ENCODE measurements at regions not wholly inside any gene's neighbourhood (a gene's known extent, or its start where the extent isn't known, plus 50 kb on each side); places are given as distances from the start of the nearest gene placed in this dataset.

GRCh38 chr15:70248116-70249025 lies 150.7 kb upstream of the TLE3 start:
- WGBS, 2 donors (ENCODE audit: low coverage in 1 of 2): 77 to 88% methylated on average over 3 to 12 of the region's 12 CpGs
- in situ Hi-C loops (cut with MboI; ENCODE audit: low pct_ligation_motif_present in 1 of 4, low pct_unique_long_range_greater_than_20kb in 1 of 4, low sequenced_read_pairs in 3 of 4): no loop called here
- no peak overlapping the region for H3K4me3 ChIP-seq
- no peak for DNase-seq
- H3K36me3 ChIP-seq: no peaks in the 10 kb centered on the region
- H3K9me3 ChIP-seq: no peaks in the 10 kb centered on the region
- intact Hi-C loops (cut with DNase I; ENCODE audit: low total_unique reads): no loop called here
- no peak overlapping the region for H3K27ac ChIP-seq
- peaks cover 0 to 14% (median 0%) of the 10 kb centered on the region in 4 donors for H3K4me1 ChIP-seq
- no peaks in the 10 kb centered on the region for H3K27me3 ChIP-seq
- TF ChIP-seq EP300 (IDR thresholded peaks at IDR 0.05; ENCODE audit: low read depth): no peak
- TF ChIP-seq POLR2AphosphoS5 (IDR thresholded peaks at IDR 0.05): no peak
- TF ChIP-seq CTCF (IDR thresholded peaks at IDR 0.05): no peak
- no peak for TF ChIP-seq POLR2A (IDR thresholded peaks at IDR 0.05)

- no peaks in the 10 kb centered on the region for H3K9me3 ChIP-seq
- in situ Hi-C loops (cut with MboI; ENCODE audit: low pct_ligation_motif_present in 1 of 4, low pct_unique_long_range_greater_than_20kb in 1 of 4, low sequenced_read_pairs in 3 of 4) (no loop called here), intact Hi-C loops (cut with DNase I; ENCODE audit: low total_unique reads) (no loop called here)
- H3K27me3 ChIP-seq: no peaks in the 10 kb centered on the region
- 80 to 86% methylated on average over 3 to 6 of the region's 6 CpGs for WGBS, 2 donors (ENCODE audit: low coverage in 1 of 2)
- no peak overlapping the region for H3K4me3 ChIP-seq
- TF ChIP-seq CTCF (IDR thresholded peaks at IDR 0.05) (no peak), POLR2AphosphoS5 (IDR thresholded peaks at IDR 0.05) (no peak)
- H3K36me3 ChIP-seq: no peaks in the 10 kb centered on the region
- H3K27ac ChIP-seq: no peak overlapping the region
- DNase-seq: peak; percentile 4
- peaks cover 0 to 14% (median 0%) of the 10 kb centered on the region in 4 donors for H3K4me1 ChIP-seq
Measured at GRCh38 chr15:70247281-70247680, 149.6 kb upstream of the TLE3 start.

- DNase-seq: peak; percentile 4
- intact Hi-C loops (cut with DNase I; ENCODE audit: low total_unique reads) (no loop called here), in situ Hi-C loops (cut with MboI; ENCODE audit: low pct_ligation_motif_present in 1 of 4, low pct_unique_long_range_greater_than_20kb in 1 of 4, low sequenced_read_pairs in 3 of 4) (no loop called here)
- H3K27me3 ChIP-seq: no peaks in the 10 kb centered on the region
- no peak overlapping the region for H3K4me3 ChIP-seq
- H3K4me1 ChIP-seq: peaks cover 0 to 14% (median 0%) of the 10 kb centered on the region in 4 donors
- no peaks in the 10 kb centered on the region for H3K36me3 ChIP-seq
- no peak for TF ChIP-seq CTCF (IDR thresholded peaks at IDR 0.05)
- no peak for TF ChIP-seq POLR2A (IDR thresholded peaks at IDR 0.05)
- TF ChIP-seq POLR2AphosphoS5 (IDR thresholded peaks at IDR 0.05): no peak
- TF ChIP-seq EP300 (IDR thresholded peaks at IDR 0.05; ENCODE audit: low read depth): no peak
- H3K9me3 ChIP-seq: no peaks in the 10 kb centered on the region
- no peak overlapping the region for H3K27ac ChIP-seq
- WGBS, 2 donors (ENCODE audit: low coverage in 1 of 2): 85 to 100% methylated on average over 1 to 8 of the region's 8 CpGs
Measured at GRCh38 chr15:70246623-70247220, 149.0 kb upstream of the TLE3 start.

DNA sequence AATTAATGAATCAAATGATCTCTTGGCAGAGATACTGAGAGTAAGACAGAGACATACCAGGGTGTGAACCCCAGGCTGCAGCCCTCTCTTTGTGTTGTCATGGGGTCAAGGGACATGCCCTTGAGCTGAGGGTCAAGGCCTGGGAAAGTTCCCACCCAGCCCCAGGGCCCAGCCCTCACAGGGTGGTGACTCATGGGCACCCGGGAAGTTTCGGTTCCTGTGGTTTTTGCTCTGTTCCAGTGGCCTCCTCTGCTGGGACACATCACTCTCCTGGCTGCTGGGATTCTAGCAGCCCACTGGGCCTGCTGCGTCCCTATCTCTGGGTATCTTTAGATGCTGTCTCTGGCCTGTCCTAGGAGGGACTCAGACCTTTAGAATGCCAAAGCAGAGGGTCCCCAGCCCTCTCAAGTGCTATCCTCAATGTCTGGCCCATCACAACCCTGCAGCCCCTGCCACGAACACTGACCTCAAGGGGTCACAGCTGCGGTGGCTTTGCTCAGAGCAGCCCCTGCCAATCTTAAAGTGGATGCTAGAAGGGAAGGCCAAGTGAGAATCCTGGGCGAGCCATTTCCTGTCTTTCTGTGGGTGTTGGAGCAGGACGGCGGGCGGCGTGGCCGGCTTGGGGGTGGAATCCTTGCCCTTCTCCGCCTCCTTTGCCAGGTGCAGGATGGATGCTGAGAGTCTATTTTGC lies 148.4 kb upstream of the TLE3 start:
- in situ Hi-C loops (cut with MboI; ENCODE audit: low pct_ligation_motif_present in 1 of 4, low pct_unique_long_range_greater_than_20kb in 1 of 4, low sequenced_read_pairs in 3 of 4): no loop called here
- WGBS, 2 donors (ENCODE audit: low coverage in 1 of 2): 79% methylated on average over 12 of the region's 12 CpGs; no CpG with 5 or more reads in 1 of the 2 donors

More for the DNA sequence above, 148.4 kb upstream of the TLE3 start:
- DNase-seq: peak; percentile 38
- intact Hi-C loops (cut with DNase I; ENCODE audit: low total_unique reads): no loop called here
- peaks cover 0 to 14% (median 0%) of the 10 kb centered on the region in 4 donors for H3K4me1 ChIP-seq
- H3K36me3 ChIP-seq: no peaks in the 10 kb centered on the region
- no peak overlapping the region for H3K27ac ChIP-seq
- H3K4me3 ChIP-seq: no peak overlapping the region
- no peaks in the 10 kb centered on the region for H3K27me3 ChIP-seq
- TF ChIP-seq CTCF (IDR thresholded peaks at IDR 0.05) (no peak), POLR2A (IDR thresholded peaks at IDR 0.05) (no peak), EP300 (IDR thresholded peaks at IDR 0.05; ENCODE audit: low read depth) (no peak), POLR2AphosphoS5 (IDR thresholded peaks at IDR 0.05) (no peak)
- H3K9me3 ChIP-seq: no peaks in the 10 kb centered on the region

All from transverse colon (tissue), 4 donors.